WTC11 (cell line): ENCODE measurements at regions not wholly inside any gene's neighbourhood (a gene's known extent, or its start where the extent isn't known, plus 50 kb on each side); places are given as distances from the start of the nearest gene placed in this dataset.

ENCODE experiments used
- ATAC-seq: fragments of 200-7000 bp; cut with Tn5 transposase; 2 replicates; pipeline ENCODE4 v1.10.0; 2021; ENCODE audit warnings: mild to moderate bottlenecking, moderate library complexity
- CTCF ChIA-PET: fragments of 300-600 bp; sonication (Branson Sonifier 250); formaldehyde crosslinking; loops from one replicate; lab custom pipeline; 2021; ENCODE audit warnings: antibody characterized with exemption; lab: Charles Lee
- POLR2A ChIA-PET: fragments of 350-600 bp; sonication (Branson Sonifier 250); formaldehyde crosslinking; loops from one replicate; lab custom pipeline; 2021; ENCODE audit warnings: antibody characterized with exemption; lab: Charles Lee
- DNase-seq: peaks from one replicate; pipeline ENCODE4 v3.0.0; 2021; ENCODE audit warnings: low spot score
- H3K27ac Mint-ChIP-seq: 2 replicates; pipeline ENCODE4 v1.8.0; 2021; ENCODE audit warnings: mixed read lengths
- H3K27me3 Mint-ChIP-seq: 2 replicates; pipeline ENCODE4 v1.8.0; 2021; ENCODE audit warnings: low read depth, mild to moderate bottlenecking, moderate library complexity, mixed read lengths
- H3K36me3 Mint-ChIP-seq: 2 replicates; pipeline ENCODE4 v1.8.0; 2021; ENCODE audit warnings: mixed read lengths
- H3K4me1 Mint-ChIP-seq: 2 replicates; pipeline ENCODE4 v1.8.0; 2022; ENCODE audit warnings: mixed read lengths
- H3K4me3 Mint-ChIP-seq: 2 replicates; pipeline ENCODE4 v1.8.0; 2021; ENCODE audit warnings: mild to moderate bottlenecking, moderate library complexity, mixed read lengths
- H3K9me3 Mint-ChIP-seq: 2 replicates; pipeline ENCODE4 v1.8.0; 2021; ENCODE audit warnings: mixed read lengths
- E2F1 ChIP-seq: sonication (generic); formaldehyde crosslinking; IDR thresholded peaks from 2 replicates; pipeline ENCODE4 v1.8.0; 2022; ENCODE audit warnings: mild to moderate bottlenecking, missing genetic modification reagents
- ETV6 ChIP-seq: sonication (generic); formaldehyde crosslinking; IDR thresholded peaks from 2 replicates; pipeline ENCODE4 v1.8.1; 2022; ENCODE audit warnings: mild to moderate bottlenecking, missing genetic modification reagents
- FOXP1 ChIP-seq: sonication (generic); formaldehyde crosslinking; IDR thresholded peaks from 2 replicates; pipeline ENCODE4 v1.8.0; 2022; ENCODE audit warnings: missing genetic modification reagents, mild to moderate bottlenecking, moderate library complexity, borderline replicate concordance
- GRHL2 ChIP-seq: fragments of 250-450 bp; sonication (Bioruptor Pico); IDR thresholded peaks from 2 replicates; pipeline ENCODE4 v1.8.0; 2022; ENCODE audit warnings: mild to moderate bottlenecking, moderate library complexity; ENCODE audit not compliant: insufficient replicate concordance, severe bottlenecking
- JUN ChIP-seq: sonication (generic); formaldehyde crosslinking; IDR thresholded peaks from 2 replicates; pipeline ENCODE4 v1.8.0; 2023; ENCODE audit warnings: mild to moderate bottlenecking, missing genetic modification reagents
- RORB ChIP-seq: fragments of 250-450 bp; sonication (Bioruptor Pico); IDR thresholded peaks from 2 replicates; pipeline ENCODE4 v1.9.0; 2021; ENCODE audit warnings: mild to moderate bottlenecking
- SMAD4 ChIP-seq: sonication (generic); formaldehyde crosslinking; IDR thresholded peaks from 2 replicates; pipeline ENCODE4 v1.8.0; 2022; ENCODE audit warnings: mild to moderate bottlenecking, missing genetic modification reagents
- STAT6 ChIP-seq: sonication (generic); formaldehyde crosslinking; conservative IDR thresholded peaks from 2 replicates; pipeline ENCODE4 v1.8.1; 2023; ENCODE audit warnings: mild to moderate bottlenecking, low read depth, missing genetic modification reagents, moderate library complexity
- ZNF138 ChIP-seq: sonication (generic); formaldehyde crosslinking; conservative IDR thresholded peaks from 2 replicates; pipeline ENCODE4 v1.8.1; 2022; ENCODE audit warnings: mild to moderate bottlenecking, moderate library complexity, missing genetic modification reagents
- ZNF232 ChIP-seq: sonication (generic); formaldehyde crosslinking; IDR thresholded peaks from 2 replicates; pipeline ENCODE4 v1.8.0; 2022; ENCODE audit warnings: mild to moderate bottlenecking, missing genetic modification reagents
- ZNF396 ChIP-seq: fragments of 250-450 bp; sonication (Bioruptor Pico); IDR thresholded peaks from 2 replicates; pipeline ENCODE4 v1.8.0; 2021; ENCODE audit warnings: mild to moderate bottlenecking, moderate library complexity, borderline replicate concordance
- ZNF416 ChIP-seq: fragments of 250-450 bp; sonication (Bioruptor Pico); IDR thresholded peaks from 2 replicates; pipeline ENCODE4 v1.9.0; 2021; ENCODE audit warnings: mild to moderate bottlenecking, inconsistent platforms
- ZNF423 ChIP-seq: fragments of 250-450 bp; sonication (Bioruptor Pico); IDR thresholded peaks from 2 replicates; pipeline ENCODE4 v2.1.2; 2022; ENCODE audit warnings: mild to moderate bottlenecking, moderate library complexity
- ZNF425 ChIP-seq: fragments of 250-450 bp; sonication (Bioruptor Pico); conservative IDR thresholded peaks from 2 replicates; pipeline ENCODE4 v1.9.0; 2021; ENCODE audit warnings: mild to moderate bottlenecking
- TF ChIP-seq, protein P1 (sequence below): fragments of 250-450 bp; sonication (Bioruptor Pico); IDR thresholded peaks from 2 replicates; pipeline ENCODE4 v1.9.0; 2021; ENCODE audit warnings: moderate library complexity, mild to moderate bottlenecking, inconsistent platforms, borderline replicate concordance
- TF ChIP-seq, protein P2 (sequence below): fragments of 250-450 bp; sonication (Bioruptor Pico); IDR thresholded peaks from 2 replicates; pipeline ENCODE4 v1.9.0; 2021; ENCODE audit warnings: mild to moderate bottlenecking
- TF ChIP-seq, protein P3 (sequence below): sonication (generic); formaldehyde crosslinking; IDR thresholded peaks from 2 replicates; pipeline ENCODE4 v1.8.0; 2022; ENCODE audit warnings: mild to moderate bottlenecking, missing genetic modification reagents
- TF ChIP-seq, protein P4 (sequence below): sonication (generic); formaldehyde crosslinking; IDR thresholded peaks from 2 replicates; pipeline ENCODE4 v1.8.0; 2023; ENCODE audit warnings: missing genetic modification reagents, mild to moderate bottlenecking, borderline replicate concordance
- TF ChIP-seq, protein P5 (sequence below): fragments of 250-450 bp; sonication (Bioruptor Pico); IDR thresholded peaks from 2 replicates; pipeline ENCODE4 v1.9.0; 2021; ENCODE audit warnings: mild to moderate bottlenecking

- TF ChIP-seq, protein P1, sequence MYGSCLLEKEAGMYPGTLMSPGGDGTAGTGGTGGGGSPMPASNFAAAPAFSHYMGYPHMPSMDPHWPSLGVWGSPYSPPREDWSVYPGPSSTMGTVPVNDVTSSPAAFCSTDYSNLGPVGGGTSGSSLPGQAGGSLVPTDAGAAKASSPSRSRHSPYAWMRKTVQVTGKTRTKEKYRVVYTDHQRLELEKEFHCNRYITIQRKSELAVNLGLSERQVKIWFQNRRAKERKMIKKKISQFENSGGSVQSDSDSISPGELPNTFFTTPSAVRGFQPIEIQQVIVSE (CRISPR knock-in tag), result no peak
- TF ChIP-seq RORB (CRISPR knock-in tag), result no peak
- TF ChIP-seq, protein P2, sequence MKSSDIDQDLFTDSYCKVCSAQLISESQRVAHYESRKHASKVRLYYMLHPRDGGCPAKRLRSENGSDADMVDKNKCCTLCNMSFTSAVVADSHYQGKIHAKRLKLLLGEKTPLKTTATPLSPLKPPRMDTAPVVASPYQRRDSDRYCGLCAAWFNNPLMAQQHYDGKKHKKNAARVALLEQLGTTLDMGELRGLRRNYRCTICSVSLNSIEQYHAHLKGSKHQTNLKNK (CRISPR knock-in tag), result no peak
Measured at GRCh38 chr4:123083646-123084045, 161.2 kb upstream of the NUDT6 start (continued).

DNA sequence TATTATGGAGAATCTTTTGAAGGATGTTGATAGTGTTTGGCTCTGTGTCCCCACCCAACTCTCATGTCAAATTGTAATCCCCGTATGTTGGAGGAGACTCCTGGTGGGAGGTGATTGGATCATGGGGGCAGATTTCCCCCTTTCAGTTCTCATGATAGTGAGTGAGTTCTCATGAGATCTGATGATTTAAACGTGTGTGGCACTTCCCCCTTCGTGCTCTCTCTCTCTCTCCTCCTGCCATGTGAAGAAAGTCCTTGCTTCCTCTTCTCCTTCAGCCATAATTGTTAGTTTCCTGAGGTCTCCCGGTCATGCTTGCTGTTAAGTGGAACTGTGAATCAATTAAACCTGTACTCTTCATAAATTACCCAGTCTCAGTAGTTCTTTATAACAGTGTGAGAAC is 166.1 kb upstream of the NUDT6 start:
- Mint-ChIP-seq H3K36me3 (peaks cover 22% of the 10 kb centered on the region), H3K4me1 (no peaks in the 10 kb centered on the region), H3K27me3 (no peaks in the 10 kb centered on the region), H3K4me3 (no peak overlapping the region), H3K27ac (no peak overlapping the region), H3K9me3 (peaks cover 23% of the 10 kb centered on the region)
- DNase-seq, result no peak
- ChIA-PET POLR2A (no interaction called here), CTCF (no interaction called here)
- ATAC-seq, result no peak
- TF ChIP-seq ZNF425 (CRISPR knock-in tag) (no peak), FOXP1 (no peak), ETV6 (no peak), RORB (CRISPR knock-in tag) (no peak), ZNF416 (no peak), ZNF396 (CRISPR knock-in tag) (no peak), ZNF232 (CRISPR knock-in tag) (no peak), SMAD4 (no peak), ZNF423 (CRISPR knock-in tag) (no peak), JUN (CRISPR knock-in tag) (no peak), STAT6 (CRISPR knock-in tag) (no peak), E2F1 (CRISPR knock-in tag) (no peak), GRHL2 (no peak), ZNF138 (no peak)
- TF ChIP-seq, protein P3, sequence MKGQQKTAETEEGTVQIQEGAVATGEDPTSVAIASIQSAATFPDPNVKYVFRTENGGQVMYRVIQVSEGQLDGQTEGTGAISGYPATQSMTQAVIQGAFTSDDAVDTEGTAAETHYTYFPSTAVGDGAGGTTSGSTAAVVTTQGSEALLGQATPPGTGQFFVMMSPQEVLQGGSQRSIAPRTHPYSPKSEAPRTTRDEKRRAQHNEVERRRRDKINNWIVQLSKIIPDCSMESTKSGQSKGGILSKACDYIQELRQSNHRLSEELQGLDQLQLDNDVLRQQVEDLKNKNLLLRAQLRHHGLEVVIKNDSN (CRISPR knock-in tag), result no peak
- TF ChIP-seq, protein P4, sequence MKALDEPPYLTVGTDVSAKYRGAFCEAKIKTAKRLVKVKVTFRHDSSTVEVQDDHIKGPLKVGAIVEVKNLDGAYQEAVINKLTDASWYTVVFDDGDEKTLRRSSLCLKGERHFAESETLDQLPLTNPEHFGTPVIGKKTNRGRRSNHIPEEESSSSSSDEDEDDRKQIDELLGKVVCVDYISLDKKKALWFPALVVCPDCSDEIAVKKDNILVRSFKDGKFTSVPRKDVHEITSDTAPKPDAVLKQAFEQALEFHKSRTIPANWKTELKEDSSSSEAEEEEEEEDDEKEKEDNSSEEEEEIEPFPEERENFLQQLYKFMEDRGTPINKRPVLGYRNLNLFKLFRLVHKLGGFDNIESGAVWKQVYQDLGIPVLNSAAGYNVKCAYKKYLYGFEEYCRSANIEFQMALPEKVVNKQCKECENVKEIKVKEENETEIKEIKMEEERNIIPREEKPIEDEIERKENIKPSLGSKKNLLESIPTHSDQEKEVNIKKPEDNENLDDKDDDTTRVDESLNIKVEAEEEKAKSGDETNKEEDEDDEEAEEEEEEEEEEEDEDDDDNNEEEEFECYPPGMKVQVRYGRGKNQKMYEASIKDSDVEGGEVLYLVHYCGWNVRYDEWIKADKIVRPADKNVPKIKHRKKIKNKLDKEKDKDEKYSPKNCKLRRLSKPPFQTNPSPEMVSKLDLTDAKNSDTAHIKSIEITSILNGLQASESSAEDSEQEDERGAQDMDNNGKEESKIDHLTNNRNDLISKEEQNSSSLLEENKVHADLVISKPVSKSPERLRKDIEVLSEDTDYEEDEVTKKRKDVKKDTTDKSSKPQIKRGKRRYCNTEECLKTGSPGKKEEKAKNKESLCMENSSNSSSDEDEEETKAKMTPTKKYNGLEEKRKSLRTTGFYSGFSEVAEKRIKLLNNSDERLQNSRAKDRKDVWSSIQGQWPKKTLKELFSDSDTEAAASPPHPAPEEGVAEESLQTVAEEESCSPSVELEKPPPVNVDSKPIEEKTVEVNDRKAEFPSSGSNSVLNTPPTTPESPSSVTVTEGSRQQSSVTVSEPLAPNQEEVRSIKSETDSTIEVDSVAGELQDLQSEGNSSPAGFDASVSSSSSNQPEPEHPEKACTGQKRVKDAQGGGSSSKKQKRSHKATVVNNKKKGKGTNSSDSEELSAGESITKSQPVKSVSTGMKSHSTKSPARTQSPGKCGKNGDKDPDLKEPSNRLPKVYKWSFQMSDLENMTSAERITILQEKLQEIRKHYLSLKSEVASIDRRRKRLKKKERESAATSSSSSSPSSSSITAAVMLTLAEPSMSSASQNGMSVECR, result no peak
- TF ChIP-seq, protein P5, sequence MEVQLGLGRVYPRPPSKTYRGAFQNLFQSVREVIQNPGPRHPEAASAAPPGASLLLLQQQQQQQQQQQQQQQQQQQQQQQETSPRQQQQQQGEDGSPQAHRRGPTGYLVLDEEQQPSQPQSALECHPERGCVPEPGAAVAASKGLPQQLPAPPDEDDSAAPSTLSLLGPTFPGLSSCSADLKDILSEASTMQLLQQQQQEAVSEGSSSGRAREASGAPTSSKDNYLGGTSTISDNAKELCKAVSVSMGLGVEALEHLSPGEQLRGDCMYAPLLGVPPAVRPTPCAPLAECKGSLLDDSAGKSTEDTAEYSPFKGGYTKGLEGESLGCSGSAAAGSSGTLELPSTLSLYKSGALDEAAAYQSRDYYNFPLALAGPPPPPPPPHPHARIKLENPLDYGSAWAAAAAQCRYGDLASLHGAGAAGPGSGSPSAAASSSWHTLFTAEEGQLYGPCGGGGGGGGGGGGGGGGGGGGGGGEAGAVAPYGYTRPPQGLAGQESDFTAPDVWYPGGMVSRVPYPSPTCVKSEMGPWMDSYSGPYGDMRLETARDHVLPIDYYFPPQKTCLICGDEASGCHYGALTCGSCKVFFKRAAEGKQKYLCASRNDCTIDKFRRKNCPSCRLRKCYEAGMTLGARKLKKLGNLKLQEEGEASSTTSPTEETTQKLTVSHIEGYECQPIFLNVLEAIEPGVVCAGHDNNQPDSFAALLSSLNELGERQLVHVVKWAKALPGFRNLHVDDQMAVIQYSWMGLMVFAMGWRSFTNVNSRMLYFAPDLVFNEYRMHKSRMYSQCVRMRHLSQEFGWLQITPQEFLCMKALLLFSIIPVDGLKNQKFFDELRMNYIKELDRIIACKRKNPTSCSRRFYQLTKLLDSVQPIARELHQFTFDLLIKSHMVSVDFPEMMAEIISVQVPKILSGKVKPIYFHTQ (CRISPR knock-in tag), result no peak
